Posterior cingulate gyrus (tissue), 11 donors: ENCODE measurements at regions not wholly inside any gene's neighbourhood (a gene's known extent, or its start where the extent isn't known, plus 50 kb on each side); places are given as distances from the start of the nearest gene placed in this dataset.
"Not testable (repeated sequence)": the region's sequence is repeated elsewhere in the genome, so short reads cannot be mapped to it uniquely, and the experiment has no call there.

ENCODE experiments used
- DNase-seq, 10 donors: peaks; one replicate each; pipeline versions ENCODE4 v3.0.0 to v3.0.0-alpha.2; 2020 to 2021; ENCODE audit warnings: mixed read lengths in 3 of 10
- intact Hi-C: fragments of 100-400 bp; cut with DNase I; formaldehyde crosslinking; loops from one replicate; pipeline ENCODE4 v1.15.1; 2023

DNA sequence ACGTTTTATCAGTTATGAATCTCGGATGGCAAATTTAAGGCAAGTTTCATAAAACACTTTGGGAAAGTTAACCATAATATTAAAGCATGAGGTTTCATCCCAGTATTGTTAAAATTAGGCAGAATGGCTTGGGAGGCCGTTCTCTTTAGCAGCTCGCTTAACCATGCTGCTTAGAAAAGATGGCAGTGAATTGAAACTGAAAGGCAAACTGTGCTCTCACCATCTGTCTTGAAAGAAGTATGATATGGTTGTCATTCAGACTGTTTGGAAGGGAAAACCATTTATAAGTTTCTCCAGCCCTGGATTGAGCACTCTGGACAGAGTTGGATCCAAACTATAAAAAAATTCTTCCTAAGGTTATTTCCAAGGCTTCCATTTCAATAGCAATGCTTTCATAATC is 332.3 kb upstream of the SUCLG2 start:
- no peak for DNase-seq
- intact Hi-C loops, result no loop called here

DNA sequence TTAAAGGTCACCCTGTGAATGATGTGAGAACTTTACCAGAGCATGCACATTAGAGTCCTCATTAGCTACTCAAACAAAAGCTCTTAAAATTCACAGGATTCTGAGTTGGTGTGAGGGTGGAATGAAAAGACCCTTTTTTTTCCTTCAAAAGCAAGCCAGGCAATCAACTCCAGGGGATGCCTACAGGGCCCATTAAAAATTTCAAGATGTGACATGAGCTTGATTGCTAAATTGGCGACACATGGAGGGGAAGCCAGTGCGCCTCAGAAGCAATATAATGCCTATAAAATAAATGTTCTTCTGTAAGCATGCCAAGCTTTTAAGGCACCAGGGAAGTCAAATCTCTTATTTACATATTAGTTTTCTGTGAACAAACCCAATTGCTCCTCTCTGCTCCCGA is 328.8 kb upstream of the SUCLG2 start:
- intact Hi-C loops, result no loop called here

DNA sequence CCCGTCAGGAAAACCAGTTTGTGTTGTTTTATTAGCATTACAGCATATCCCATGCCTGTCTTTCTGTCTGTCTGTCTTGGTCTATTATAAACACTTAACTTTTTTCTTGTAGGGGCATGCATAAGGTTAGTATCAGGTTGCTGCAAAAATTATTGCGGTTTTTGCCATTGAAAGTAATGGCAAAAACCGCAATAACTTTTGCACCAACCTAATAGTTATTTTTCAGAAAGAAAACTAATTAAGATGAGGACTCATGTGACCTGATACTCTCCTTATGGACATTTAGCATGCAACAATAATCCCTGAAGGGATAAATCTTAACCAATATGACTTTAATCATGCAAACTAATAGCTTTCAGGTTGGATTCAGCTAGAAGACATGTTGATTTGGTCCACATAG is 326.7 kb upstream of the SUCLG2 start:
- intact Hi-C loops, result no loop called here
- no peak for DNase-seq

More for the DNA sequence above, 328.8 kb upstream of the SUCLG2 start:
- DNase-seq, result no peak

DNA sequence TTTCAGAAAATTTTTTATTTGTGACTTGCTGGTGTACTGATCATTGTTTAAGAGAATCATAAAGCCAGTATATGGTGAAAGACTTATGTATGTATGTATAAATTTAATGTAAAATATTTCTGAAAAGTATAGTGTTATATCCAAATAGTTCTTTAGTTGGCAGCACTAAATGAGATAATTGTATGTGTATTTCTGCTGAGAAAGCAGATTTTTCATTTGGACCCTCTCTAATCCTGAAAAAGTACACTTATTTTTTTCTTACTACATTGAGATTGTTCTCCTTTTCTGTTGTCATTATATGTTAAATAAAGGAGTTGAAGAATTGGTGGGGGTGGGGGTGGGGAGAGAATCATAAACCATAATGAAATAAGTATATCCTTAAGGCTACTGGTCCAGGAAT is 324.9 kb upstream of the SUCLG2 start:
- intact Hi-C loops, result no loop called here

DNA sequence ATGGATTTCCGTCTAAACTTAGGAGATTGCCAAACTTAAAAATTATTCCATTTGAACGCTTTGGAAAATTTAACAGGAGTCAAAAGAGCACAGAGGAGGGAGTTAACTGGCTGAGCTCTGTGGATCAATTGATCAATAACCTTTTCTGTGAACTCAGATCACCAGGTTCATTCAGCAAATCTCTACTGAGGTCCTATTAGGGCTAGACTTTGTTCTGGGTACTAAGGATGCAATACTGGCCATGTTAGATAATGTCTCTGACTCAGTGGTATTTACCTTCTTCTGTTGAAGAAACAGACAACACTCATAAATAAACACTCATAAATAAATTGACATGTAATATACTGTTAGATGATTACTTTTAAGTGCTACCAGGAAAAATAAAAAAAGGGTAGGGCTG is 323.4 kb upstream of the SUCLG2 start:
- no peak for DNase-seq
- intact Hi-C loops, result no loop called here

More for the DNA sequence above, 324.9 kb upstream of the SUCLG2 start:
- no peak for DNase-seq

DNA sequence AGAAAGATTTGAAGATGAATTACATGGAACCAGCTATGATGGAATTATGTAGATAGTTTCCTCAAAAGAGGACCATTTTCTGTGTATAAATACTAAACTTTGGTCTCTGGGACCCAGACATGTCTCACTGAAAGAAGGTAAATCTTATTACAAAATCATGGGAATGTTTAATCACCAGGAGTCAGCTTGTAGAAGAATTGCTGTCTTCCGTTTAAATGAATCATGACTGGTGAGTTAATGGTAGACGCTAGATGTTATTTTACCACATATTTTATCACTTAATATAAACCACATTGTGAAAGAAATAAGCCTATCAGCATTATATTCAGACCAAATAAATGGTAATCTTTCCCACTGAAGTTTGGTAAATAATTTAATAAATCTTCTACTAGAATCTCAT is 322.3 kb upstream of the SUCLG2 start:
- DNase-seq, result no peak
- intact Hi-C loops, result no loop called here

DNA sequence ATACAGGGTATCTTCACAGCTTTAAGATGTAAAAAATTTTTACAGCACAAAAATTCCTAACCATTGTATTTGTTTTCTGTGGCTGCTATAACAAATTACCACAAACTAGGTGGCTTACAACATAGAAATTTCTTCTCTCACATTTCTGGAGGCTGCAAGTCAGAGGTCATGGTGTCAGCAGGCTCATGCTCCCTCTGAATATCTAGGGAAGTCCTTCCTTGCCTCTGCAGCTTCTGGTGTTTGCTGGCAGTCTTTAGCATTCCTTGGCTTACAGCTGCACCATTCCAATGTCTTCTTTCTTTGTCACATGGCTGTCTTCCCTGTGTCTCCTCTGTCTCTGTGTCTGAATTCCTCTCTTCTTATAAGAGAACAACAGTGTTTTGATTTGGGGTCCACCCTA is 310.2 kb upstream of the SUCLG2 start:
- no peak for DNase-seq
- intact Hi-C loops, result no loop called here

DNA sequence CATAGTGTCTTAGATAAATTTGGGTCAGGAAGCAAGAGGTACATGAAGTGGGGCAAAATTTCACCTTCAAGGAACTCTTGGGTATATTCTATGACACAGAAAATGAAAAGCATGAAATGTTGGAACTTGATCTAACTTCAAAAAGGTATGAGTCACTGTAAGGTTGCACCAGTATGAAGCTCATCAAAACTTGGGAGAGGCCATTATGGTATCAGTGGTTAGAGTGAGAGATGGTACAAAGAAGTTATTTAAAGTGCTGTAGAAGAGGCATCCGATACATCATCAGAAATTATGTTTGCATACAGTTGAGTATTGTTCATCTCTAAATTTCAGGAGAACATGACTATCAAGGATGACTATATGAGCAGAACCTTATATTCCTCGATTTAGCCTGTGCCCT is 302.9 kb upstream of the SUCLG2 start:
- intact Hi-C loops, result no loop called here

DNA sequence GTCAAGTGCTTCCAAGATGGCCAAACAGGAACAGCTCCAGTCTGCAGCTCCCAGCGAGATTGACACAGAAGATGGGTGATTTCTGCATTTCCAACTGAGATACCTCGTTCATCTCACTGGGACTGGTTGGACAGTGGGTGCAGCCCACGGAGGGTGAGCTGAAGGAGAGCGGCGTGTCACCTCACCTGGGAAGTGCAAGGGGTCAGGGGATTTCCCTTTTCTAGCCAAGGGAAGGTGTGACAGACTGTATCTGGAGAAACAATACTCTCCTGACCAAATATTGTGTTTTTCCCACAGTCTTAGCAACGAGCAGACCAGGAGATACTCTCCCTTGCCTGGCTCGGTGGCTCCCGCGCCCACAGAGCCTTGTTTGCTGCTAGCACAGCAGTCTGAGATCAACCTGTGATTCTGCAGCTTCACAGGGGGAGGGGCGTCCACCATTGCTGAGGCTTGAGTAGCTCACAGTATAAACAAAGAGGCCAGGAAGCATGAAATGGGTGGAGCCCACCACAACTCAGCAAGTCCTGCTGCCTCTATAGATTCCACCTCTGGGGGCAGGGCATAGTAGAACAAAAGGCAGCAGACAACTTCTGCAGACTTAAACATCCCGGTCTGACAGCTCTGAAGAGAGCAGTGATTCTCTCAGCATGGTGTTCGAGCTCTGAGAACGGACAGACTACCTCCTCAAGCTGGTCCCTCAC is 293.5 kb upstream of the SUCLG2 start:
- intact Hi-C loops, result no loop called here
- DNase-seq, result no peak

More for the DNA sequence above, 302.9 kb upstream of the SUCLG2 start:
- DNase-seq, result no peak

DNA sequence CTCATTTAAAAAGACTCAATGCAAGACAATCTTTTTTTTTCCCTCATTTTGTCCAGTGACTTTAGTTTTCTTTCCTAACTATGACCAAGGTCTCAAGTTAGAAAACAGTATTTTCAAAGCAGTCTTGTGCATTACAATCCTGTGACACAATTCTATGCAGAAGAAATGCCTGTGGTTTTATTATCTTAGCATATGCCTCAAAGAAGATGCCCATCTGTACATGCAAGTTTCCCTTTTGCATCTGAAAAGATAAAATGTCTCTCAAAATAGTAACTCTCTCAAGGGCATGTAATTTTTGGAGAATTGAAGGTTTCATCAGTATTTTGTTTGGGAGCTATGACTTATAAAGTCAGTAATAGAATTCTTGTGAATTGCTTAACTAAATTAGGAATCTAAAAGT is 292.0 kb upstream of the SUCLG2 start:
- no peak for DNase-seq
- intact Hi-C loops, result no loop called here

DNA sequence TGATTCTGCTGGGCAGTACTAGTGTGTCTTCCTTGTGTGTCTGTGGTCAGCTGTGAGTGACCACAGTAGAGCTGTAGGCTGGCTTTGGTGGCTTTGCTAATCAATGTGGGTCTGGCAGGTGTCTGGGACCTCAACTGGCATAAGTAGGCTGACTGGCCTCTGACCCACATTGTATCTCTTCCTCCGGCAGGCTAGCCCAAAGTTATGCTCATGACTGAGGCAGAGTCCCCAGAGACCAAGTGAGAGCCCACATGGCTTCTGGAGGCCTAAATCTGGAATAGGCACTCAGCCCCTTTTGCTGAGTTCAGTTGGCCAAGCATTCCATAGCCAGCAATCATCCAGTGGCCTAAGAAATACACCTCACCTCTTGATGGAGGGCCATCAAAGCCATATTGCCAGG is 289.1 kb upstream of the SUCLG2 start:
- intact Hi-C loops, result no loop called here
- no peak for DNase-seq

DNA sequence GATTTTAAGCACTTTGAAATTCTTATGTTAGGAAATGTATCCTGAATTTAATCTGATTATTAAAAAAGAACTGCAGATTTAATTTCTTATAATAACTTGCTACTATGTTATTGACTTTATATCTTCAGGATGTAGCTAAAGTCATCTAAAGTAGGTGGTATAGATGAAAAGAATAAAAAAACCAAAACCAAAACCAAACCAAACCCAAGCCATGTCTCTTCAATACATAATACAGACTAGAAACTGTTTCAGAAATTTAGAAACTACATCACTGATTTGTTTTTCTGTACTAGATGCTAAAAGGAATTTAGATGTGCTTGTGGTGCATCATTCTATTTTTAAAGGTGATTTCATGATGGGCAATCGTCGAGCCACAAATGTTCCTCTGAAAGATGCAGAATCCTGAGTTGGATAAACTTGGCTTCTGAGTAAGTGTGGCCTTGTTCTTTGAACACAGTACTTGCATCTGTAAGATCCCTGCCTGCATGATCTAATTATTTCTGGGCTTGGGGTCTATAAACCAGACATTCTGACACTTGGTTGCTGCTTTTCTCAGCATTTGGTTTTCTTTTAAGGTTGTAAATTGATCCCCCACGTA is 287.1 kb upstream of the SUCLG2 start:
- no peak for DNase-seq
- intact Hi-C loops, result no loop called here

DNA sequence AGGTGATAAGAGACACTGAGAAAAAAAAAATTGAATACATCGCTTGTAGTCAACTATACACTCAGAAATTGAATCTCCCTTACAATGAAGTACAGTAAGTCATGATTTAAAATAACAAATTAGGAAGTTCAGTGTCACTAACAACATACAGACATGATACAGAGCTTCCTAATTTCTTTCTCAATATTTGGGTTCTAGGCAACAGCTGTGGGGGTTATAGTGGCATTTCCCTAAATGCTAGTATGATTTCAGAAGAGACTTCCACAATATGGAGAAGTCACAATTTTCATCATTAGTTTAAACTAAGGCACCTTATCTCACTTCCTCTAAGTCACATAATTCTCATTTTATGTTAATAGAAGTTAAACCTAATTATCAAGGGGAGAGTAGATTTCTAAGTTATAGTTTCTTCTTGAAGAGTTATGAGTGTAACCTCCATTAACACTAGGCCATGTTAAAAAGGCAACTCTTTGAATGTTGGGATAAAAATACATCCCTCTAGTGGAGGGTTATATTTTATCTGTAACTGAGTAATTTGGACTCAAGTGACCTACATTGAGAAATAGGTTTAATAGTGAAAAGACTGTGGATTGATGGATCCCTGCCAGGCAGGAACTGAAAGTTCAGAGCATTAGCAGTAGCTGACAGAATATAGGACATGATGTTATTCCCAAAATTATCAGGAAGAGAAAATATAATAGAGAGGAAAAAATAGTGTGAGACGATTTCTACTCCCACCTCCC is 286.0 kb upstream of the SUCLG2 start:
- no peak for DNase-seq
- intact Hi-C loops, result no loop called here

DNA sequence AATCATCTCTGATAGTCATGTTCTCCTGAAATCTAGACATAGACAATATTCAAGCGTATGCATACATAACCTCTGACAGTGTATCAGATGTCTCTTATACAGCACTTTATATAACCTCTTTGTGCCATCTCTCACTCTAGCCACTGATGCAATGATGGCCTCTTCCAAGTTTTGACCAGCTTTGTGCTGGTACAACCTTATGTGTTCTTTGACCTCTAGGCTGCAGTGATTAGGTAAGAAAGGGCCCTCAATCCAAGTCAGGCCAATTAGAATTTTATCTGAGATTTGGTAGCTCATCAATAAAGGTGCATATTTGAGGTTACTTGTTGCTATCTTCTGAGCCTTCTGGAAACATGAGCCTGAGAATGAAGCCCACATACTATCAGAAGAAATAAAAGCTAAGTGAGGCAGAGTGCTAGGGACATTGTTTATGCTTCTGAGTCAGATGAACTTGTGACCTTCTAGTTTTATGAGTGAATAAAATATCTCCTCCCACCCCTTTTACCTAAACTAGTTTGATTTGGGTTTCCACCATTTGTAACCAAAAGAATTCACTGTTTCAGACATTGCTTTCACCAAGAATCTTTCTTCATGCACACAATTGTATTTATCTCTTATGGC is 283.2 kb upstream of the SUCLG2 start:
- no peak for DNase-seq
- intact Hi-C loops, result no loop called here

DNA sequence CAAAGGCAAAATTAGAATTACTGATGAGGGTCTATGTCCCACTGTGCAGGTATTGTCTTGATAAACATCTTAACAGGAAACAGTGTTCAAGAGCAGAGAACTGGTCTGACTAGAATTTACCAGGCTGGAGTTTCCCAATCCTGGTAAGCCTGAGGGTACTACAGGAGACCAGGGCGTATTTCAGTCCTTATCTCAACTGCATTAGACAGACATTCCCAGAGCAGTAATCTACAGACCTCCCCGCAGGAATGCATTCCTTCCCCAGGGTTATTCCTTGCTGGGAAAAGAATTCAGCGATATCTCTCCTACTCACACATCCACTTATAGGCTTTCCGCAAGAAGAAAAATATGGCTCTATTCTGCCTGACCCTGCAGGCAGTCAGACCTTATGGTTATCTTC is 276.0 kb upstream of the SUCLG2 start:
- DNase-seq, intact Hi-C loops: not testable (repeated sequence)

DNA sequence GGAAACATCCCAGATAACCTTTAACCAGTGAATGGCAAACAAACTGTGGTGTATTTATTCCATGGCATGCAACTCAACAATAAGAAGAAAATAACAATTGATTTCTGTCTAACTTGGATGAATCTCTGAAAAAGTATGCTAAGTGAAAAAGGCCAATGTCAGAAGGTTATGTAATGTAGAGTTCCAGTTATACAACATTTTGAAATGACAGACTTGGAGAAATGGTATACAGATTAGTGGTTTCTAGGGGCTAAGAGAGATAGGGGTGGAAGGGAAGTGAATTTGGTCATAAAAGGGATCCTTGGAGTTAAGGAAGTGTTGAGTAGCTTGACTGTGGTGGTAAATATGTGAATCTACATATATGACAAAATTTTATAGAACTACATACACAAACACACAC is 269.4 kb upstream of the SUCLG2 start:
- no peak for DNase-seq
- intact Hi-C loops, result no loop called here

DNA sequence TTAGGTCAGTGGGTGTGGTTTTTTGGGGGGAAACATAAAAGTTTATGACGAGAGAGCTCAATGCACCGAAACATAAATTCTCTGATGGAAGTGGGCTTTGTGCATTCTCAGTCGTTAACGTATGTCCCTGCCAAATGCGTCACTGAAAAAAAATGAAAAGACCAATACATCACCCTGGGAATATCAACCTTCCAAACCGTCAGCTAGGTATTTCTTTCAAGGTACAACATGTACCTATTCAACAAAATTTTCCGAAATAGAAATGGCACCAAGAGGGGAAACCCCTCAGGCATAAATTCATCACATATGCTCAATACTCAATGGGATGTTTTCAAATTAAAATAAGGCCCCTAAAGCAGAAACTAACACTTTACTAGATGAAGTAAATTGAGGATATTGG is 266.6 kb upstream of the SUCLG2 start:
- DNase-seq, result no peak
- intact Hi-C loops, result no loop called here

DNA sequence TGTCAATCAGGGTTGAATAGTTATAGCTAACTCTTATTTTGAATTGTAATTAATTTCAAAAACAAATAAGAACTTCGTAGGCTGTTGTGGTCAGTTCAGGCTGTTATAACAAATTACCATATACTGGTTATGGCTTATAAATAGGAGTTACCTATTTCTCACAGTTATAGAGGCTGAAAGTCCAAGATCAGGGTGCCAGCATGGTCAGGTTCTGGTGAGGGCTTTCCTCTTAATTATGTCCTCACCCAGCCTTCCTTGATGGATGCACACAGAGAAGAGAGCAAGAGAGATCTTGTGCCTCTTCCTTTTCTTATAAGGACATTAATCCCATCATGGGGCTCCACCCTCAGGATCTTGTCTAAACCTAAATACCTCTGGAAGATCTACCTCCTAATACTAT is 265.9 kb upstream of the SUCLG2 start:
- no peak for DNase-seq
- intact Hi-C loops, result no loop called here

DNA sequence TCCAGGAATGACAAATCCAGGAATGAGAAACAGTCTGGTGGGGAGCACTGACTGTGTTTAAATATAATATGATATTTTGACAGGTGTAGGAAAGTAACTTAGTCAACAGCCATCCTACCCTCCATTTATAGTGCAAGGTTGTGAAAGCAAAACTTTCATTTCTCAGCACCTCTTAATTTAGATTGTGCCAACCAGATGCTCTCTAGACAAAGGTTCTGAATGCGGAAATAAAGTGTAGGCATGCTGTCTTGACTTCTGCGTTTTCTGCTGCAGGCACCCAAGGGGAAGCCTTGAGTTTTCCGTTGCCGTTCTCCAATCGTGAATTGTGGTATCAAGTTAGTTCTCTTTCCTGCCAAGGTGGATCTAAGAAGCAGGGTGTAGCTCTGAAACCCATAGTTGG is 261.9 kb upstream of the SUCLG2 start:
- intact Hi-C loops, result no loop called here
- DNase-seq, result no peak

DNA sequence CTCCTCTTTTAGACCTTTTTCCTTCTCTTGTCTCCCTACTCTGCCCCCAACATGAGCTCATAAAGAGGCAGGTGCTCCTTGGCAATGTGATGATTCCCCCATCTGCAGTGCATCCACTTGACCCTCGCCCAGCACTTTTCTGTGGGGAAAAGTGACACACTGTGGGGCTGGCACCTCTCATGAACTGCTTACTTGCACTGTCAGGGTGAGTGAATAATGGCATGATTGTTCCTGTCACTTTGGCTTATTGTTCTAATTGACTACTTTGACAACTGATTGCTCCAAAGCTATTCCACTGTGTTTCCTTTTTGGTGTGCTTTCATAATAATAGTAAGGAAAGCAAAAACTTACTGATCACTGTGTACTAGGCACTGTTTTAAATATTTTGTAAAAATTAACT is 253.3 kb upstream of the SUCLG2 start:
- intact Hi-C loops, result no loop called here
- no peak for DNase-seq

DNA sequence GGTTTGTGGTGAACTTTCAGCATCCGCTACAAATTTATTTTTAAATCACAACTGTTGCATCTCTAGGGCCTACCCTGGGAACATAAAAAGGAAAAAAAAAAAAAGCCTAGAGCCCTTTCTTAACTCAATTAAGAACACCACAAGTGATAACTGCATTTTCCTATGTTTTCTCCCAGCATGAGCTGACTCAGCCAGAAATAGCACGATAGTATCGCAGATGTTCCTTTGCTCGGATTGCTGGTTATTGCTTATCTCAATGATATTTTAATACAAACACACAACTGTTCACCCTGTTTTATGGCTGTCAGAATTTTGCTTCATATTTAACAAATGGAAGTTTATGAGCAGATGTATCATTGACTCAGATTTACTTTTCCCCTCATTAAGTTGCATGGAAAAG is 251.8 kb upstream of the SUCLG2 start:
- DNase-seq, result no peak
- intact Hi-C loops, result no loop called here

DNA sequence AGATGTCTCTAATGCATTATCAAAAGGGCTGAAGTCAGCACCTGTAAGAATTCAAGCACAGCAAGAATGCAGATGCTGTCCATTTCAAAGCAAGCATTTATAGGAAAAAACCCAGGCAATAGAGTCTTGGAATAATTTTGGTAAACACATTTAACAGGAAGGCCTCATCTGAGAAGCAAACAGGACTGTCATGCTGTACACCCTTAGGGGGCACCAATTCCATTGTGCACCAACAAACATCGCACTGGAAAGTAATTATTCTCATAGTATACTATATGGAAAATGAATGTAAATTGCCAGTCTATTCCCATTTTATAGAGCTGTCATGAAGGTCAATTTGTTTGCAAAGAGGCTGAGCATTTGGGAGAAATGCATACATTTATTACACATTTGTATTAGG is 247.3 kb upstream of the SUCLG2 start:
- DNase-seq, result no peak
- intact Hi-C loops, result no loop called here
